Hematopoietic multipotent progenitor cell treated with erythropoietin and hydrocortisone succinate and interleukin-3 and kit ligand, for 8 days (in vitro differentiated cells): ENCODE measurements at regions not wholly inside any gene's neighbourhood (a gene's known extent, or its start where the extent isn't known, plus 50 kb on each side); places are given as distances from the start of the nearest gene placed in this dataset.

ENCODE experiments used
- DNase-seq: peaks from one replicate; pipeline ENCODE4 v3.0.0-alpha.2; 2015

- peak; percentile 91 for DNase-seq
Measured at GRCh38 chr7:50962962-50963374, 180.3 kb upstream of the GRB10 start.

GRCh38 chr7:50962281-50962883, 179.7 kb upstream of the GRB10 start:
- DNase-seq = no peak

- no peak for DNase-seq
Measured at GRCh38 chr7:50960621-50961310, 178.1 kb upstream of the GRB10 start.

- DNase-seq = no peak
Measured at GRCh38 chr7:50959991-50960390, 177.3 kb upstream of the GRB10 start.

GRCh38 chr7:50959560-50959959, 176.9 kb upstream of the GRB10 start:
- DNase-seq = no peak

GRCh38 chr7:50957855-50958254, 175.2 kb upstream of the GRB10 start:
- no peak for DNase-seq

- no peak for DNase-seq
Measured at GRCh38 chr7:50957431-50957830, 174.7 kb upstream of the GRB10 start.

- no peak for DNase-seq
Measured at GRCh38 chr7:50956522-50957155, 173.9 kb upstream of the GRB10 start.

- no peak for DNase-seq
Measured at GRCh38 chr7:50954716-50955115, 172.0 kb upstream of the GRB10 start.

GRCh38 chr7:50954245-50954644, 171.5 kb upstream of the GRB10 start:
- DNase-seq = no peak

GRCh38 chr7:50953820-50954219, 171.1 kb upstream of the GRB10 start:
- no peak for DNase-seq

GRCh38 chr7:50953303-50953702, 170.6 kb upstream of the GRB10 start:
- DNase-seq = no peak

GRCh38 chr7:50952544-50952943, 169.8 kb upstream of the GRB10 start:
- DNase-seq = no peak

- no peak for DNase-seq
Measured at GRCh38 chr7:50952120-50952519, 169.4 kb upstream of the GRB10 start.

GRCh38 chr7:50943482-50943881, 160.8 kb upstream of the GRB10 start:
- no peak for DNase-seq

- DNase-seq = no peak
Measured at GRCh38 chr7:50941525-50941924, 158.8 kb upstream of the GRB10 start.

GRCh38 chr7:50940621-50941020, 157.9 kb upstream of the GRB10 start:
- DNase-seq = no peak

- no peak for DNase-seq
Measured at GRCh38 chr7:50939021-50939420, 156.3 kb upstream of the GRB10 start.

- DNase-seq = no peak
Measured at GRCh38 chr7:50937727-50938126, 155.0 kb upstream of the GRB10 start.

GRCh38 chr7:50926049-50926448, 143.4 kb upstream of the GRB10 start:
- DNase-seq = no peak

- DNase-seq = peak; percentile 6
Measured at GRCh38 chr7:50923476-50923875, 140.8 kb upstream of the GRB10 start.

GRCh38 chr7:50921114-50921813, 138.6 kb upstream of the GRB10 start:
- DNase-seq = no peak

GRCh38 chr7:50920031-50920635, 137.4 kb upstream of the GRB10 start:
- no peak for DNase-seq
